NCI-H2081 treated with DMSO at 0.1 percent for 48 hours (cell line): ENCODE measurements at regions not wholly inside any gene's neighbourhood (a gene's known extent, or its start where the extent isn't known, plus 50 kb on each side); places are given as distances from the start of the nearest gene placed in this dataset.
"Not testable (repeated sequence)": the region's sequence is repeated elsewhere in the genome, so short reads cannot be mapped to it uniquely, and the experiment has no call there.

Experiments used
- DNase-seq: peaks from one replicate; lab custom pipeline; 2025; lab: John Stamatoyannopoulos, UW

GRCh38 chr2:95727420-95727819 is 135.6 kb downstream of the TRIM43 start:
- not testable (repeated sequence) for DNase-seq

- peak; percentile 87 for DNase-seq
These were observed 137.2 kb downstream of the TRIM43 start for GRCh38 chr2:95728878-95729596.

- no peak for DNase-seq
These were observed 137.8 kb downstream of the TRIM43 start for GRCh38 chr2:95729597-95729955.

- DNase-seq, result no peak
These were observed 139.0 kb downstream of the TRIM43 start for GRCh38 chr2:95730813-95731212.

- no peak for DNase-seq
These were observed 143.4 kb downstream of the TRIM43 start for GRCh38 chr2:95734976-95735890.

- DNase-seq, result no peak
These were observed 146.5 kb downstream of the TRIM43 start for GRCh38 chr2:95738301-95738700.

GRCh38 chr2:95752126-95752525 is 160.3 kb downstream of the TRIM43 start:
- not testable (repeated sequence) for DNase-seq

- not testable (repeated sequence) for DNase-seq
These were observed 162.0 kb downstream of the TRIM43 start for GRCh38 chr2:95753812-95754211.

- not testable (repeated sequence) for DNase-seq
These were observed 162.4 kb downstream of the TRIM43 start for GRCh38 chr2:95754213-95754612.

- not testable (repeated sequence) for DNase-seq
These were observed 163.2 kb downstream of the TRIM43 start for GRCh38 chr2:95754819-95755563.

GRCh38 chr2:95755956-95756669 is 164.3 kb downstream of the TRIM43 start:
- DNase-seq, result not testable (repeated sequence)

- no peak for DNase-seq
These were observed 166.2 kb downstream of the TRIM43 start for GRCh38 chr2:95757988-95758387.

GRCh38 chr2:95759481-95760246 is 167.9 kb downstream of the TRIM43 start:
- no peak for DNase-seq

- no peak for DNase-seq
These were observed 169.2 kb downstream of the TRIM43 start for GRCh38 chr2:95760806-95761525.

GRCh38 chr2:95761556-95761955 is 169.8 kb downstream of the TRIM43 start:
- DNase-seq, result no peak

GRCh38 chr2:95762023-95763021 is 170.5 kb downstream of the TRIM43 start:
- DNase-seq, result not testable (repeated sequence)

- not testable (repeated sequence) for DNase-seq
These were observed 171.3 kb downstream of the TRIM43 start for GRCh38 chr2:95763074-95763473.

- DNase-seq, result not testable (repeated sequence)
These were observed 173.2 kb downstream of the TRIM43 start for GRCh38 chr2:95764966-95765365.
